ENCODE measurements at regions not wholly inside any gene's neighbourhood (a gene's known extent, or its start where the extent isn't known, plus 50 kb on each side); places are given as distances from the start of the nearest gene placed in this dataset.

DNA sequence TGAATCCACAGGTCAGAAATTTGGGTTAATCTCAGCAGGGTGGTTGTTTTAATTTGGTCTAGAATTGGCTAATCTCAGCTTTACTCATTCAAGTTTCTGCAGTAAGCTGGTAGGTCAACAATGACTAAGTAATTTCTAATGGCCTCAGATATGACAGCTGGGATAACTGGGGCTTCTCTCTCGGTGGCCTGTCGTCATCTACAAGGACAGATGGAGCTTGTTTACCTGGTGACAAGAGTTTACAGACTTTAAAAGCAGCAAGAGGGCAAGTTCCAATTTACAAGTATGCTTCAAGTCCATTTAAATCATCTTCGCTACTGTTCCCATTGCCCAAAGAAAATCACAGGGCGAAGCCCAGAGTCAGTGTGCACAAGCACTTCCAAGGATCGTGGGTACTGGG is 453.9 kb downstream of the PDHA2 start:
- TF ChIP-seq EGR1 (IDR thresholded peaks at IDR 0.05; ENCODE audit: low read depth in 2 of 2) (no peak), GABPA (IDR thresholded peaks at IDR 0.05 in 1 of 2, conservative IDR thresholded peaks at IDR 0.05 in 1 of 2) (no peak)
- Histone ChIP-seq H3K9ac (ENCODE audit: low read depth in 1 of 2, low read length in 2 of 2) (no peak overlapping the region), H3K9me3 (ENCODE audit: control insufficient read depth in 4 of 4, low read length in 3 of 4) (no peaks in the 10 kb centered on the region), H3K27ac (ENCODE audit: low read depth in 1 of 2, low read length in 2 of 2) (no peak overlapping the region), H3K4me1 (ENCODE audit: control insufficient read depth in 4 of 4, insufficient read depth in 4 of 4, low read length in 3 of 4) (no peaks in the 10 kb centered on the region), H3K27me3 (ENCODE audit: control insufficient read depth in 4 of 4, insufficient read depth in 4 of 4, low read length in 3 of 4) (peaks cover 0 to 4% (median 0%) of the 10 kb centered on the region in 4 donors), H3K36me3 (ENCODE audit: control insufficient read depth in 4 of 4, insufficient read depth in 3 of 4, low read depth in 1 of 4, low read length in 3 of 4) (no peaks in the 10 kb centered on the region), H3K4me3 (ENCODE audit: low read depth in 1 of 3, low read length in 3 of 3) (no peak overlapping the region)
- WGBS: 75% methylated on average over 5 of the region's 5 CpGs
- DNase-seq (ENCODE audit: low spot score): no peak

DNA sequence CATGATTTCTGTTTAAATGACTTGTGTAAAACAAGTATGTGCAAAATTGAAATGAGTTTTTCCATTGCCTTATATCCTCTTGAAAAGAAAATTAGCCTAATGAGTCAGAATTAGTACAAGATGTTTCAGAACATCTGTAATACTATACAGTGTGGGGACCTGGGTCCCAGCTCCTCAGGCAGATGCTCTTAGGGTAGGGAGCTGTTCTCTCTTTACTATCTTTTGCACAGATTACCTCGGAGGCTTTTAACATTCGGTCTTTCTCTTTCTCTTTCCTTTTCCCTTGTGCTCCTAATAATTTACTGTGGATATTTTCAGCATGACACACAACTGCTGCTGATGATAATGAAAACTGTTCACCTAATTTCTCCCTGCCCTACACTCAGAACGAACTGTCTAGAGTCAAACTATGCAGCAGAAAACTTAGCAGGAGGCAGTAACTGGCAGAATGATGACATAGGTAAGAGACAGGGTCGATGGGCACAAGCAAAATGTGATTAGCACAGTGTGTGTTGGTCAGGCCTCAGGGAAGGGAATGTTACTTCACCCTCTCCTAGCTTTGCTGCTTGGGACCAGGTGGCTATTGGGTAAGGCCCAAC is 455.3 kb downstream of the PDHA2 start:
- H3K4me1 ChIP-seq (ENCODE audit: control insufficient read depth in 4 of 4, insufficient read depth in 4 of 4, low read length in 3 of 4): no peaks in the 10 kb centered on the region

DNA sequence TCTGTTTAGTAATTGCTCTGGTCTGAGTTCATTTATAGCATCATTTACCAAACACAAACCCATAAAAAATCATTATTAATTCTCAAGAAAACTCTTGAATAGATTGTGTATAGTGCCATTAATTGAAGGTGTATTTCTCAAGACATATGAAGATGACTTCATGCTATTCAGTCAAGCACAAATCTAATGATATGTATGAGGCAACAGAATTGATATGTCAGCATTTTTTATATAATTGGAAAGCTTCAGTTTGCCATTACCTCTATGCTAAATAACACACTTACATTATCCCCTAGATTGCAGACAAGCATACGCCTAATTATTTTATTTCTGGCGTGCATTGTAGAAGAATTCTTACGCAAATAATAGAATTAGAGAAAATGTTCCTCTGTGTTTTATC is 461.8 kb downstream of the PDHA2 start:
- Histone ChIP-seq H3K27me3 (ENCODE audit: control insufficient read depth in 4 of 4, insufficient read depth in 4 of 4, low read length in 3 of 4) (peaks cover 0 to 4% (median 0%) of the 10 kb centered on the region in 4 donors), H3K9me3 (ENCODE audit: control insufficient read depth in 4 of 4, low read length in 3 of 4) (no peaks in the 10 kb centered on the region), H3K4me3 (ENCODE audit: low read depth in 1 of 3, low read length in 3 of 3) (no peak overlapping the region), H3K9ac (ENCODE audit: low read depth in 1 of 2, low read length in 2 of 2) (no peak overlapping the region), H3K27ac (ENCODE audit: low read depth in 1 of 2, low read length in 2 of 2) (no peak overlapping the region), H3K4me1 (ENCODE audit: control insufficient read depth in 4 of 4, insufficient read depth in 4 of 4, low read length in 3 of 4) (no peaks in the 10 kb centered on the region), H3K36me3 (ENCODE audit: control insufficient read depth in 4 of 4, insufficient read depth in 3 of 4, low read depth in 1 of 4, low read length in 3 of 4) (no peaks in the 10 kb centered on the region)
- TF ChIP-seq FOXA2 (IDR thresholded peaks at IDR 0.05) (no peak), TAF1 (conservative IDR thresholded peaks at IDR 0.05) (no peak)
- DNase-seq (ENCODE audit: low spot score): no peak
- 85% methylated on average over 3 of the region's 3 CpGs for WGBS

More for the DNA sequence above, 455.3 kb downstream of the PDHA2 start:
- H3K9ac ChIP-seq (ENCODE audit: low read depth in 1 of 2, low read length in 2 of 2): no peak overlapping the region
- no peak overlapping the region for H3K27ac ChIP-seq (ENCODE audit: low read depth in 1 of 2, low read length in 2 of 2)
- no peak for DNase-seq (ENCODE audit: low spot score)
- peaks cover 0 to 4% (median 0%) of the 10 kb centered on the region in 4 donors for H3K27me3 ChIP-seq (ENCODE audit: control insufficient read depth in 4 of 4, insufficient read depth in 4 of 4, low read length in 3 of 4)
- TF ChIP-seq HNF4A (conservative IDR thresholded peaks at IDR 0.05) (no peak), FOXA2 (IDR thresholded peaks at IDR 0.05) (no peak), YY1 (IDR thresholded peaks at IDR 0.05) (no peak), EGR1 (IDR thresholded peaks at IDR 0.05; ENCODE audit: low read depth in 2 of 2) (no peak), TAF1 (conservative IDR thresholded peaks at IDR 0.05) (no peak), HNF4G (IDR thresholded peaks at IDR 0.05) (no peak), FOXA1 (IDR thresholded peaks at IDR 0.05) (no peak), SP1 (IDR thresholded peaks at IDR 0.05) (no peak), NR2F2 (IDR thresholded peaks at IDR 0.05) (no peak), GABPA (IDR thresholded peaks at IDR 0.05 in 1 of 2, conservative IDR thresholded peaks at IDR 0.05 in 1 of 2) (no peak)
- TF ChIP-seq, protein P1, sequence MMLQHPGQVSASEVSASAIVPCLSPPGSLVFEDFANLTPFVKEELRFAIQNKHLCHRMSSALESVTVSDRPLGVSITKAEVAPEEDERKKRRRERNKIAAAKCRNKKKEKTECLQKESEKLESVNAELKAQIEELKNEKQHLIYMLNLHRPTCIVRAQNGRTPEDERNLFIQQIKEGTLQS (IDR thresholded peaks at IDR 0.05): no peak
- TF ChIP-seq, protein P2, sequence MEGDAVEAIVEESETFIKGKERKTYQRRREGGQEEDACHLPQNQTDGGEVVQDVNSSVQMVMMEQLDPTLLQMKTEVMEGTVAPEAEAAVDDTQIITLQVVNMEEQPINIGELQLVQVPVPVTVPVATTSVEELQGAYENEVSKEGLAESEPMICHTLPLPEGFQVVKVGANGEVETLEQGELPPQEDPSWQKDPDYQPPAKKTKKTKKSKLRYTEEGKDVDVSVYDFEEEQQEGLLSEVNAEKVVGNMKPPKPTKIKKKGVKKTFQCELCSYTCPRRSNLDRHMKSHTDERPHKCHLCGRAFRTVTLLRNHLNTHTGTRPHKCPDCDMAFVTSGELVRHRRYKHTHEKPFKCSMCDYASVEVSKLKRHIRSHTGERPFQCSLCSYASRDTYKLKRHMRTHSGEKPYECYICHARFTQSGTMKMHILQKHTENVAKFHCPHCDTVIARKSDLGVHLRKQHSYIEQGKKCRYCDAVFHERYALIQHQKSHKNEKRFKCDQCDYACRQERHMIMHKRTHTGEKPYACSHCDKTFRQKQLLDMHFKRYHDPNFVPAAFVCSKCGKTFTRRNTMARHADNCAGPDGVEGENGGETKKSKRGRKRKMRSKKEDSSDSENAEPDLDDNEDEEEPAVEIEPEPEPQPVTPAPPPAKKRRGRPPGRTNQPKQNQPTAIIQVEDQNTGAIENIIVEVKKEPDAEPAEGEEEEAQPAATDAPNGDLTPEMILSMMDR (IDR thresholded peaks at IDR 0.05; ENCODE audit: low read depth, low read length, missing input control): no peak
- WGBS: 61% methylated on average over 4 of the region's 4 CpGs
- no peaks in the 10 kb centered on the region for H3K36me3 ChIP-seq (ENCODE audit: control insufficient read depth in 4 of 4, insufficient read depth in 3 of 4, low read depth in 1 of 4, low read length in 3 of 4)
- no peaks in the 10 kb centered on the region for H3K9me3 ChIP-seq (ENCODE audit: control insufficient read depth in 4 of 4, low read length in 3 of 4)
- H3K4me3 ChIP-seq (ENCODE audit: low read depth in 1 of 3, low read length in 3 of 3): no peak overlapping the region

DNA sequence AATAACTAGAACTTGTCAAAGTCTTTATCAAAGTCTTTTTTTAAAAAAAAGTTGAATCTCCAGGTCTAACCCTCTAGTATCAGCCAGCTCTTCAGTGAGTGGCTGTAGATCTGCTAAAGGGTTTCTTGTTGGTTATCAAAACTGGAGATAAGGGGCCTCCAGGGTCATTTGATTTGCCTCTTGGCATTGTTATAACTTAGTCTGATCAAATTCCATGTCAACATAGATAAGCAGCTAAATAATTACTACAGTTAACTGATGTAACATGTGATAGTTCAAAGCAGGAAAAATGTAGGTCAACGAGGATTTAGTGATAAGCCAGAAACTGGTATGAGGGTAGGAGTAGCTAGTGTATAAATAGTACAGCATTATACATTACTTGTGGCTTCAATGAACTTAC is 465.1 kb downstream of the PDHA2 start:
- Histone ChIP-seq H3K4me1 (ENCODE audit: control insufficient read depth in 4 of 4, insufficient read depth in 4 of 4, low read length in 3 of 4) (no peaks in the 10 kb centered on the region), H3K27me3 (ENCODE audit: control insufficient read depth in 4 of 4, insufficient read depth in 4 of 4, low read length in 3 of 4) (no peaks in the 10 kb centered on the region), H3K27ac (ENCODE audit: low read depth in 1 of 2, low read length in 2 of 2) (no peak overlapping the region), H3K9ac (ENCODE audit: low read depth in 1 of 2, low read length in 2 of 2) (no peak overlapping the region), H3K36me3 (ENCODE audit: control insufficient read depth in 4 of 4, insufficient read depth in 3 of 4, low read depth in 1 of 4, low read length in 3 of 4) (no peaks in the 10 kb centered on the region), H3K9me3 (ENCODE audit: control insufficient read depth in 4 of 4, low read length in 3 of 4) (no peaks in the 10 kb centered on the region), H3K4me3 (ENCODE audit: low read depth in 1 of 3, low read length in 3 of 3) (no peak overlapping the region)
- no peak for DNase-seq (ENCODE audit: low spot score)
- 14% methylated on average over 1 of the region's 1 CpG for WGBS
- TF ChIP-seq HNF4A (conservative IDR thresholded peaks at IDR 0.05) (peak; percentile 40 to 68), RAD21 (IDR thresholded peaks at IDR 0.05) (no peak), JUND (IDR thresholded peaks at IDR 0.05) (no peak), RXRA (IDR thresholded peaks at IDR 0.05) (peak in 1 of 2 donors; percentile 48), HNF4G (IDR thresholded peaks at IDR 0.05) (no peak), EGR1 (IDR thresholded peaks at IDR 0.05; ENCODE audit: low read depth in 2 of 2) (no peak), GABPA (IDR thresholded peaks at IDR 0.05 in 1 of 2, conservative IDR thresholded peaks at IDR 0.05 in 1 of 2) (no peak), NR2F2 (IDR thresholded peaks at IDR 0.05) (no peak), FOXA2 (IDR thresholded peaks at IDR 0.05) (peak; percentile 19), YY1 (IDR thresholded peaks at IDR 0.05) (no peak)
- TF ChIP-seq, protein P3, sequence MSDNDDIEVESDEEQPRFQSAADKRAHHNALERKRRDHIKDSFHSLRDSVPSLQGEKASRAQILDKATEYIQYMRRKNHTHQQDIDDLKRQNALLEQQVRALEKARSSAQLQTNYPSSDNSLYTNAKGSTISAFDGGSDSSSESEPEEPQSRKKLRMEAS (IDR thresholded peaks at IDR 0.05): peak; percentile 30
- TF ChIP-seq, protein P1 (IDR thresholded peaks at IDR 0.05): no peak
- TF ChIP-seq, protein P2 (IDR thresholded peaks at IDR 0.05; ENCODE audit: low read depth, low read length, missing input control): no peak

Data from liver (tissue), 8 donors.